Tibial nerve (tissue), 3 donors: ENCODE measurements at regions not wholly inside any gene's neighbourhood (a gene's known extent, or its start where the extent isn't known, plus 50 kb on each side); places are given as distances from the start of the nearest gene placed in this dataset.

Experiments used
- EP300 ChIP-seq, 2 donors: sonication (generic); formaldehyde crosslinking; IDR thresholded peaks; one replicate each; pipeline ENCODE4 v1.6.1; 2017; ENCODE audit warnings: antibody characterized with exemption in 2 of 2, mild to moderate bottlenecking in 1 of 2
- POLR2A ChIP-seq, 2 donors: fragments of 450-650 bp; IDR thresholded peaks; one replicate each; pipeline ENCODE4 v1.6.1; 2017; ENCODE audit warnings: antibody characterized with exemption in 2 of 2, mild to moderate bottlenecking in 2 of 2, moderate library complexity in 2 of 2

GRCh38 chr5:91302958-91303357 lies 80.2 kb downstream of the ARRDC3 start:
- TF ChIP-seq EP300 (IDR thresholded peaks at IDR 0.05) (peak in 1 of 2 donors; percentile 46), POLR2A (IDR thresholded peaks at IDR 0.05) (no peak)
